ENCODE measurements at regions not wholly inside any gene's neighbourhood (a gene's known extent, or its start where the extent isn't known, plus 50 kb on each side); places are given as distances from the start of the nearest gene placed in this dataset.

DNA sequence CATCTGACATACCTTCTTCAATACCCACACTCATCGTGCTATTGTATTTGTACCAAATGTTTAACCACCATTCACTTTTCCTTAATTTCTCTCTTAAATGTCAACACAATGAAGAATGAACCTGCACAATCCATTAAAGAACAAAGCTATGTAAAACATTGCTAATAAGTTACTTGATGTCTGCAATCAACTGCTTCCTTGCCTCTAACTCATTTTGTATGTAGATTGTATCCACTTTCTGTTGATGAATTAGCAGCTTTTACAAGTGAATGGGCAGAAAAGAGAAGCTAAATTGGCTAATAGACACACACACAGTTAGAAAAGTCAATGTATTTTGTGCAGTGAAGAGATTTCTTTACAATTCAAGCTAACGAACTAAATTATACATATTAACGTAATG lies 212.5 kb upstream of the NDST3 start:
- in situ Hi-C loops (cut with MboI; ENCODE audit: low sequenced_read_pairs, unreplicated experiment), result no loop called here
- TF ChIP-seq, protein P1, sequence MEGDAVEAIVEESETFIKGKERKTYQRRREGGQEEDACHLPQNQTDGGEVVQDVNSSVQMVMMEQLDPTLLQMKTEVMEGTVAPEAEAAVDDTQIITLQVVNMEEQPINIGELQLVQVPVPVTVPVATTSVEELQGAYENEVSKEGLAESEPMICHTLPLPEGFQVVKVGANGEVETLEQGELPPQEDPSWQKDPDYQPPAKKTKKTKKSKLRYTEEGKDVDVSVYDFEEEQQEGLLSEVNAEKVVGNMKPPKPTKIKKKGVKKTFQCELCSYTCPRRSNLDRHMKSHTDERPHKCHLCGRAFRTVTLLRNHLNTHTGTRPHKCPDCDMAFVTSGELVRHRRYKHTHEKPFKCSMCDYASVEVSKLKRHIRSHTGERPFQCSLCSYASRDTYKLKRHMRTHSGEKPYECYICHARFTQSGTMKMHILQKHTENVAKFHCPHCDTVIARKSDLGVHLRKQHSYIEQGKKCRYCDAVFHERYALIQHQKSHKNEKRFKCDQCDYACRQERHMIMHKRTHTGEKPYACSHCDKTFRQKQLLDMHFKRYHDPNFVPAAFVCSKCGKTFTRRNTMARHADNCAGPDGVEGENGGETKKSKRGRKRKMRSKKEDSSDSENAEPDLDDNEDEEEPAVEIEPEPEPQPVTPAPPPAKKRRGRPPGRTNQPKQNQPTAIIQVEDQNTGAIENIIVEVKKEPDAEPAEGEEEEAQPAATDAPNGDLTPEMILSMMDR (IDR thresholded peaks at IDR 0.05; ENCODE audit: borderline replicate concordance, control extremely low read depth, extremely low read depth, insufficient read depth, missing control alignments), result no peak
- DNase-seq (ENCODE audit: low spot score), result no peak

DNA sequence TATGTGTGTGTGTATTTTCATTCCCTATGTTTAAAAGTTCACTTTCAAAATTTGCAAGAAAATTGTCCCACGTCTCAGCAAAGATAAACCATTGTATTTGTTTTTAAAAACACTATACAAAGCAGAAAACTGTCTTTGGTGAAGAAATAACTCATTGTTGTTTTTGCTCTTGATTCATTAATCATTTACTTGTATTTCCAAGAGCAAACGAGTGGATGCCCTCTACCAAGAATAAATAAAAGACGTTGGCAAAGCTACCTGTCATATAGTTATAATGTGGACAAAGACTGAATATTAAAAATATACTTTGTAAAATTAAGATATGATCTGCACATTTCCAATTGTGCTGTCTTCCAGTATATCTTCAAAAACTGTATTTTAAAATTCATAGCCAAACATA lies 210.9 kb upstream of the NDST3 start:
- no peak for DNase-seq (ENCODE audit: low spot score)
- TF ChIP-seq, protein P1 (IDR thresholded peaks at IDR 0.05; ENCODE audit: borderline replicate concordance, control extremely low read depth, extremely low read depth, insufficient read depth, missing control alignments), result no peak
- in situ Hi-C loops (cut with MboI; ENCODE audit: low sequenced_read_pairs, unreplicated experiment), result no loop called here

DNA sequence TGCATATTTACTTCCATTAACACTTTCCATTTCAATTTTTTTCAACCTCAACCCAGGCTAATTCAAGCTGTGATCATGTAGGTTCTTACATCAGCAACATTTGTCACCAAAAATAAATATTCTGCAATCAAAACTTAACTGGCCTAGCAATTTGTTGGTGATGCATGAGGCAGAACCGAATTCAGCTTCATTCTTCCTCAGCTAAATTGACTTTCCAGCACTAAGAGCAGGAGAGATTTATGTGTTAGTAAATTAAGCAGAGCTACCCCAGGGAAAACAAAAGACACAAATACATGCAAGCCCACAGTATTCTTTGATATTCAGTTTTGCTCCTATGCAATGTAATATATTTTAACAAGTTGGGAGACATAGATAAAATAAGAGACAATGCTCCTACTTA lies 208.7 kb upstream of the NDST3 start:
- no peak for DNase-seq (ENCODE audit: low spot score)
- TF ChIP-seq, protein P1 (IDR thresholded peaks at IDR 0.05; ENCODE audit: borderline replicate concordance, control extremely low read depth, extremely low read depth, insufficient read depth, missing control alignments), result no peak
- in situ Hi-C loops (cut with MboI; ENCODE audit: low sequenced_read_pairs, unreplicated experiment), result no loop called here

DNA sequence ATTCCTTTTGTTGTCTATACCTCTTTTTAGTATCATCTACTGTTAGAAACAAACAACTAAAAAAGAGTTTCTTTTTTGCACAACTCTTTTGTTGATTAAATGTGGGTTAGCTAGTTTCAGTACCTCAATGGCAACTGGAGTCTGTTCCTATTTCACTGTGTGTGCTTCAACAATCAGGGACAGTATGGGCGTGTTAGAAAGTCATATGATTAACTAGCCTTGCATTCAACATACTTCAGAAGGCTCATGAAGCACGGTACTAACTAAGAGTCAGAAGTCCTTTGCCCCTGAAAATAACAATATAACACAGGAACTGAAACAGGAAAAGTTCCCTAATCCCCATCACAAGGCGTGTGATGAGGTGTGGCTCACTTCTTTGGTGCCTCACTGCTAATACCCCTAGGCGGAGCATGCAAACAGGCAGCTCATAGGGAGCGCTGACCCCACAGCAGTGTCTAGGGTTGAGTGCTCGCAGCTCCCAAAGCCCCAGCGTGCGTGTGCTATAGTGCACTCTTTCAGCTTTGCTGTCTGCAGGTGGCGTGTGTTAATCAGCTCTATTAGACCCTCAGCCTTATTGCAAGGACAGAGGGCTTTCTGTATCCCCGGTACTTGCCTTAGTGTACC lies 203.1 kb upstream of the NDST3 start:
- no peak for DNase-seq (ENCODE audit: low spot score)
- TF ChIP-seq, protein P1 (IDR thresholded peaks at IDR 0.05; ENCODE audit: borderline replicate concordance, control extremely low read depth, extremely low read depth, insufficient read depth, missing control alignments), result no peak
- in situ Hi-C loops (cut with MboI; ENCODE audit: low sequenced_read_pairs, unreplicated experiment), result no loop called here

DNA sequence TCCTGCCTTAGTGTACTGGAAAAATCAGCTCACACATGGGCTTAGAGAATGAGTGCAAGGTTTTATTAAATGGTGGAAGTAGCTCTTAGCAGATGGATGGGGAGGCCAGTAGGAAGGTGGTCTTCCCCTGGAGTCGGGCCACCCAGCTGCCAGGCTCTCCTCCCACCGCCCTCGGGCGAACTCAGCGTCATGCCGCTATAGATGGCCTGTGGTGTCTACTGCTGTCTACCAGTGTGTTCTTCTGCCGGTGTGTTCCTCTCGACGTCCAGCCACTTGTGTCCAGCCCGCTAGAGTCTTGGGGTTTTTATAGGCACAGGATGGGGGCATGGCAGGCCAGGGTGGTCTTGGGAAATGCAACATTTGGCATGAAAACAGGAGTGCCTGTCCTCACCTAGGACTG lies 198.7 kb upstream of the NDST3 start:
- TF ChIP-seq, protein P1 (IDR thresholded peaks at IDR 0.05; ENCODE audit: borderline replicate concordance, control extremely low read depth, extremely low read depth, insufficient read depth, missing control alignments), result no peak
- in situ Hi-C loops (cut with MboI; ENCODE audit: low sequenced_read_pairs, unreplicated experiment), result no loop called here
- no peak for DNase-seq (ENCODE audit: low spot score)

DNA sequence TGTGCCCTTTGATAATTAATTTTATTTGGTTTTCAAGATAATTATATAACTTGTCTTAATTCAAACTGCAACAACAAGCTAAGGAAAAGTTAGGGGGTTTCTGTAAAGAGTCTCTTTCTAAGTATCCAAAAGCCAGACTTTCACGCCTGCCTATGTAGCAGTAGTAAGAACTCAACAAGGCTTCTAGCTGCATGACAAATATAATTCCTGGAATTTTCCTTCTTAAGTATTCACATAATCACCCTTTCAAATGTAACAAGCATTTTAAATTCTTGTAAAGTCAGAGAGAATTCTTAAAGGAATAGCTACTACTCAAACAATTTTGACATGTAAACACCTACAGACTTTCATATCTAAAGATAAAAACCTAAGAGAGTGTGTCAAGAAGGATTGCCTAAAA lies 189.7 kb upstream of the NDST3 start:
- in situ Hi-C loops (cut with MboI; ENCODE audit: low sequenced_read_pairs, unreplicated experiment), result no loop called here
- DNase-seq (ENCODE audit: low spot score), result no peak

More for the DNA sequence above, 189.7 kb upstream of the NDST3 start:
- TF ChIP-seq, protein P1 (IDR thresholded peaks at IDR 0.05; ENCODE audit: borderline replicate concordance, control extremely low read depth, extremely low read depth, insufficient read depth, missing control alignments), result no peak
